HG03025 (cell line): ENCODE measurements at regions not wholly inside any gene's neighbourhood (a gene's known extent, or its start where the extent isn't known, plus 50 kb on each side); places are given as distances from the start of the nearest gene placed in this dataset.

ENCODE experiments used
- ATAC-seq: cut with Tn5 transposase; IDR thresholded peaks from one replicate; pipeline ENCODE4 v1.9.1; 2021; ENCODE audit warnings: mild to moderate bottlenecking, moderate library complexity; ENCODE audit not compliant: unreplicated experiment, low FRiP score

DNA sequence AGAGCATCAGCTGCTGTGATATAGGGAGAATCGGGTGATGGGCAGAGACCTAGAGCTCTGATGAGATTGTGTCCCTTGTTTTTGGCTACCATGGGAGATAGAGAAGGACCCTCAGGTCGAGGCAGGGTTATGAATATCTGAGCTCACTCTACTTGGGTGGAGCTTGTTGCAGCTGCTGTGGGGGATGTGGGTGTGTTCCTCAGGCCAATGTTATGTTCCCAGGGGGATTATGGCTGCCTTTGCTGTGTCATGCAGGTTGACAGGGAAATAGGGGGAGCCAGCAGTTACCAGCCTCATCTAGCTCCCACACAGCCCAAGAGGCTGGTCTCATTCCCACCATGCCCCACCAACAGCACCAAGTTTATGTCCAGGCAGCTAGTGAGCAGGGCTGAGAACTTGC, 131.5 kb downstream of the TRIM42 start:
- ATAC-seq: no peak

DNA sequence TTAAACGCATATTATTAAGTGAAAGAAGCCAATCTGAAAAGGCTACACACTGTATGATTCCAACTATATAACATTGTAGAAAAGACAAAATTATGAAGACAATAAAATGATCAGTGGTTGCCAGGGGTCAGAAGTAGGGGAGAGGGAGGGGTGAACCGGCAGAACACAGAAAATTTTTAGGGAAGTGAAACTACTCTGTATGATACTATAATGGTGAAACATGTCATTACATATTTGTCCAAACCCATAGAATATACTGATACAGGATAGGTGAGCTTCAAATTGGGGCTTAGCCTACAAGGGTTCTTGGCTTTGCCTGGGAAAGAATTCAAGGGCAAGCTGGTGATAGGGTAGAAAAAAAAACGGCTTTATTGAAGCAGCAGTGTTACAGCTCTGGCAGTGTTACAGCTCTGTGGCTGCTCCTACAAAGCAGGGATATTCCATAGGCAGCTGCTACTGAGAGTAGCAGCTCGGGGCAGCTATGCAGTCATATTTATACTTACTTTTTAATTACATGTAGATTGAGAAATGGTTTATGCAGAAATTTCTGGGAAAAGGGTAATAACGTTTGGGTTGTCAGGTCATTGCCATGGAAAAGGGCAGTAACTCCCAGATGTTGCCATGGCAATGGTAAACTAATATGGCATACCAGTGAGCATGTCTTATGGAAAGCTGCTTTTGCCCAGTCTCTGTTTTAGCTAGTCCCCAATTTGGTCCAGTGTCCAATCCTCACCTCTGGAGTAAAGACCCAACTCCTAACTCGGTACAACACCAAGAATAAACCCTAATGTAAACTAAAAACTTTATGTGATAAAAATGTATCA, 125.1 kb upstream of the SLC25A36 start:
- peak; percentile 72 for ATAC-seq

DNA sequence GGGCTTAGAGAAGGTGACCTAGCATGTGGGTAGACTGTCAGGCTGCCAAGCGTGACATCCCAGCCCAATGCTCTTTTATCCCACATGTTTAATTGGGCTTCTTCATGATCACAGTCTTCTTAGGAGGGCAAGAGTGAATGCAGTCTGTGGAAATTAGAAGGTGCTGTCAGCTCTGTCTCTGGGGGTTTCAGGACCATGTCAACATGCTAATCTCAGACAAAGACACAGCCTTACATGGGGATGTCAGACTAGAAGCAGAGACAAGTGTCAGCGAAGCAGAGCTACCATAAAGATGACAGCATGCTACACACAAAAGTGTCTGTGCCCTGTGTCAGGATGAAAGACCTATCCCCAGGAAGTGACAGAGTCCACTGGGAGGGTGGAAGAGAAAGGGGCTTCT, 120.1 kb upstream of the SLC25A36 start:
- ATAC-seq: no peak

GRCh38 chr3:140822401-140823047, 119.1 kb upstream of the SLC25A36 start:
- ATAC-seq: no peak

DNA sequence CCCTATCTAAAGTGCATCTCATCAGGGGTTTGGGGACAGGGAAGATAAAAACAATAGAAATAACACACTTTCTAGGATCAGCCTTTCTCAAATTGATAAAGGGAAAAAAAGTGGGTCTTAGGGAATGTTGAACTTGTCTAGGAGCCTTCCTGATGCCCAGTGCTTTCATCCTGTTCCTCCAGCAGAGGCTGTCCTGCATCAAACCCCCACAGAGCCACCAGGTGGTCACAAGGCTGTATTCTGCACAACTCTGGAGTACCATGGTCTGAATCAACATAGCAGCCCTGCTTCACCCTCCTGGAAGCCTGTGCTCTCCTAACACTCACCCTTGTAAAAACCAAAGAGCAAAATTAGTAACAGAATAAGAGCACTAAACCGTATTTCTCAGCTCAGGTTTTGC, 118.5 kb upstream of the SLC25A36 start:
- no peak for ATAC-seq

GRCh38 chr3:140827894-140828293, 113.7 kb upstream of the SLC25A36 start:
- ATAC-seq: no peak

DNA sequence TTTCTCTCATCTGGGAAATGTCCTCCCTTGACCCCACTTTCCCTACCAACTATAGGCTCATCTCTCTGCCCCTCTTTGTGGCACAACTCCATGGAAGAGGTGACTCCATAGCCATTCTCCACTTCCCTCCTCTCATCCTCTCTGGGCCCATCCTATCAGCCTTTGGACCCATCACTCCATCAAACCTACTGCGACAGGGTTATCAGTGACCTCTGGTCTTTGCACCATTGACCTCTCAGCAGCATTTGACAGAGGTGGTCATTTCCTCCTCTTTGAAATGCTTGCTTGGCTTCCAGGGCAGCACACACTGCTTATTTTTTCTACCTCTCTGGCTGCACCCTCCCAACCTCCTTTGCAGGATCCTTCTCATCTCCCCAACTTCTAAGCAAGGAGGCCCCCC, 113.1 kb upstream of the SLC25A36 start:
- no peak for ATAC-seq

DNA sequence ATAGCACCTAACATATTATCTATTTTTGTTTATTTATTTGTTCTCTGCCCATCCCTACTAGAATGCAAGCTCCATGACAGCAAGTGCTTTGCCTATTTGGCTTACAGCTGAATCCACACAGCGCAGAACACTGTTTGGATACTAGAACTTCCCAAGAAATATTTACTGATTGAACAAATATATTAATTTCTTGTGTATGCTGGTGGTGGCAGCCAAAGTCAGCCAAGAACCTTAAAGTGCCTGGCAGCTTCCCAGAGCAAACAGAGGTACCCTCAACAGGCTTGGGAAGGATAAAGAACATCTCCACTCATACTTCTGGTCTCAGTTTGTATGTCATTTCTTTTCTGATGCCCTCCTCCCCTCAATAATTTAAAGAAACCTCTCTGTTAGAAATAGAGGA, 111.8 kb upstream of the SLC25A36 start:
- no peak for ATAC-seq

- ATAC-seq: no peak
These were observed 111.2 kb upstream of the SLC25A36 start for GRCh38 chr3:140830391-140830790.

GRCh38 chr3:140832883-140833282, 108.8 kb upstream of the SLC25A36 start:
- no peak for ATAC-seq

GRCh38 chr3:140834266-140835037, 107.2 kb upstream of the SLC25A36 start:
- no peak for ATAC-seq

- ATAC-seq: peak; percentile 96
These were observed 98.5 kb upstream of the SLC25A36 start for GRCh38 chr3:140842984-140843649.

- ATAC-seq: no peak
These were observed 98.0 kb upstream of the SLC25A36 start for GRCh38 chr3:140843656-140844055.

DNA sequence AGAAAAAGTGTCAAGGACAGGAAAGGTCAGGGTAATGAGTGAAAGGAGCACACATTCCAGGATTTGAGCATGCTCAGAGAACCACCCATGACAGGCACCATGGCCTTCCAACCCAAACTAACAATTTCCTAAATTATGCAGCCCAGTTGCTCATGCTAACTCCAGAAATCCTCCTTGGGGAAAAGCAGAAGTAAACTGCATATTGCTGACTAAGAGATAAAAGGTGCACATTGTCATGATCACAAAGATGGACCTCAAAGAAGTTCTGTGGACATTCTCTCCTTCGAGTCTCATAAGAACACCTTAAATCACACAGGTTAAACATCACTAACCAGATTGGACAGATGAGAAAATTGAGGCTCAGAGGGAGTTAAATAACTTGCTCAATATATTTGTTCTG, 97.6 kb upstream of the SLC25A36 start:
- ATAC-seq: no peak

GRCh38 chr3:140845882-140846281, 95.8 kb upstream of the SLC25A36 start:
- ATAC-seq: peak; percentile 43

- no peak for ATAC-seq
These were observed 93.0 kb upstream of the SLC25A36 start for GRCh38 chr3:140848666-140849065.

GRCh38 chr3:140850210-140850955, 91.3 kb upstream of the SLC25A36 start:
- no peak for ATAC-seq

DNA sequence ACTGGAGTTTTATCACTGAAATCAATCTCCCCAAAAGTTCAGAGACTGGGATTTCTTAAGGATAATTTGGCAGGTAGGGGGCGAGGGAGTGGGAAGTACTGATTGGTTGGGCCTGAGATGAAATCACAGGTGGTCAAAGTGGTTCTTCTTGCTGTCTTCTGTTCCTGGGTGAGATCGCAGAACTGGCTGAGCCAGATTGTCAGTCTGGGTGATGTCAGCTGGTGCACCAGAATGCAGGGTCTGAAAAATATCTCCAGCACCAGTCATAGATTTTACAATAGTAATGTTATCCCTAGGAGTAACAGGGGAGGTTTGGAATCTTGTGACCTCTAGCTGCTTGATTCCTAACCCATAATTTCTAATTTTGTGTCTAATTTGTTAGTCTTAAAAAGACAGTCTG, 86.7 kb upstream of the SLC25A36 start:
- no peak for ATAC-seq

DNA sequence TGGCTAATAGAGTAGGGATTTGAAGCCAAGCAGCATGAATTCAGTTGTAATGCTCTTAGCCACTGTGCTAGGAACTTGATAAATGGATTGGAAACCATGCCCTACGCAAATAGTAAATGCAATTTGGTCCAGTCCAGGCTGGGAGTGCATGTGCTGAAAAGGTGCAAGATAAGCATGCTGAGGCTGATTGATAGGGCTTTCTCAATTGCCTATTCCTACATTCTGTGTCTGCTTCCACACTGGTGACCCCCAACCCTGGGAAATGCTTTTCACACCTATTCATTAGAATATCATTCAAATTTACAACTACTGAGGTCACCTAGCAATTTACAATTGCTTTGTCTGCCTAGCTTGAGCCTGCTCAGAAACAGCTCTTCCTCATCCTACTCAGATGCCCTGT, 84.7 kb upstream of the SLC25A36 start:
- no peak for ATAC-seq

DNA sequence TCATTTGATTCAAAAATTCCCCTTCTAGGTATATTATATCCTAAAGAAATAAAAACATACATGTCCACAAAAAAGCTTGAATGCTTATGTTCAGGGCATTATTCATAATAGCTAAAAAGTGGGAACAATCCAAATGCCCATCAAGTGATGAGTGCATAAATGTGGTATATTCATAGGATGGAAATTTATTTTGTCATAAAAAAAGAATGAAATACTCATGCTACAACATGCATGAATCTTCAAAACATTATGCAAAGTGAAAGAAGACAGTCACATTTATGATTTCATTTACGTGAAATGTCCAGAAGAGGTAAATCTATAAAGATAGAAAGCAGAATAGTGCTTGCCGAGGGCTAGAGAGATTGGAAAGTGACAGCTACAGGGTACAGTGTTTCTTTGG, 83.6 kb upstream of the SLC25A36 start:
- ATAC-seq: no peak
